ENCODE measurements at regions not wholly inside any gene's neighbourhood (a gene's known extent, or its start where the extent isn't known, plus 50 kb on each side); places are given as distances from the start of the nearest gene placed in this dataset.

DNA sequence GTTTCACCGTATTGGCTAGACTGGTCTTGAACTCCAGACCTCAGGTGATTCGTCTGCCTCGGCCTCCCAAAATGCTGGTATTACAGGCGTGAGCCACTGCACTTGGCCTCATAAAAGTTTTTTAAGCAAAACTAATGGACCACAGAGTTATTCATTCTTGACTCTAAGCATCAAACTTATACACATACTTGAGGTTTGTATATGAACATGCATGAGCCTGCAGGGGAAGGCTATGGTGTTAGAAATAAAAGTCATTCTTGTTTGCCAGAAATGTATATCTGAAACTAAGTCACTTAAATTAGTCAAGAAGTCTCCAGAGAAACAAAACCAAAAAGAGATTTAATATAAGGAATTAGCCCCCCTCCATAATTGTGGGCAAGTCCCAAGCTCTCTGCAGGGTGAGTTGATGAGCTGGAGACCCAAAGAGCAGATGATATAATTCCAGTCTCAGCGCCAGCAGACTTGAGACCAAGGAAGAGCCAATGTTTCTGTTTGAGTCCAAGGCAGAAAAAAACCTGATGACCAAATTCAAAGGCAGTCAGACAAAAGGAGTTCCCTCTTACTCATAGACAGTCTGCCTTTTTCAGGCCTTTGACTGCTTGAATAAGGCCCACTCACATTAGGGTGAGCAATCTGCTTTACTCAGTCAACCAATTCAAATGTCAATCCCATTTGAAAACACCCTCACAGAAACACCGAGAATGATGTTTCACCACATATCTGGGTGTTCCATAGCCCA, 69.0 kb upstream of the DSG1 start:
- intact Hi-C loops (cut with micrococcal nuclease; ENCODE audit: unreplicated experiment): no loop called here

DNA sequence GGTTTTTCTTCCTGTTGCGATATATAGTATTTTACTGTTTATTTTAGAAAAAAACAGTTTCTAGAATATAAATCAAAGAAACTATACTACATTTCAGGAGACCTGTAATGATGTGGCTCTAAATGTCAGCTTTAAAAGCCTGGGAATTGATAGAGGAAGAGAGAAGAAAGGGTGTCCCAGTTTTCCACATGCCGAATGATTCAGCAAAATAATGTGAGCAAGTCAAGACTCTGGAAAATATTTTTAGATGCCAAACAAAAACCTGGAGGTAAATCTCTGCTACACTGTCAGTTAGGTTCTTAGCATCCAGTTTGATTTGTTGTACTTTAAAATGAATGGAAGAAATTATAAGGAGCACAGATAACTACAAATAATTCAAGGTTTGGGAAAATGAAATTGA, 67.1 kb upstream of the DSG1 start:
- Histone ChIP-seq H3K4me2 (ENCODE audit: low read length) (no peak overlapping the region), H2AFZ (ENCODE audit: low read length) (no peak overlapping the region), H3K36me3 (ENCODE audit: insufficient read depth, low read length) (no peaks in the 10 kb centered on the region), H4K20me1 (ENCODE audit: insufficient read depth, low read length) (no peaks in the 10 kb centered on the region), H3K4me1 (ENCODE audit: insufficient read depth, low read length, poor library complexity, severe bottlenecking) (no peaks in the 10 kb centered on the region), H3K9me3 (ENCODE audit: low read length) (no peaks in the 10 kb centered on the region), H3K27ac (ENCODE audit: low read depth, low read length, poor library complexity, severe bottlenecking) (no peak overlapping the region), H3K9me2 (ENCODE audit: insufficient read depth, low read length) (no peaks in the 10 kb centered on the region), H3K4me3 (ENCODE audit: low read depth, low read length, poor library complexity, severe bottlenecking) (no peak overlapping the region), H3K79me2 (ENCODE audit: insufficient read depth, low read depth, low read length) (no peaks in the 10 kb centered on the region)
- BruUV-seq (replicated peaks): no TSS peak
- intact Hi-C loops (cut with micrococcal nuclease; ENCODE audit: unreplicated experiment): no loop called here
- ChIA-PET CTCF (ENCODE audit: unreplicated experiment) (no interaction called here), POLR2A (no interaction called here)
- TF ChIP-seq, protein P1, sequence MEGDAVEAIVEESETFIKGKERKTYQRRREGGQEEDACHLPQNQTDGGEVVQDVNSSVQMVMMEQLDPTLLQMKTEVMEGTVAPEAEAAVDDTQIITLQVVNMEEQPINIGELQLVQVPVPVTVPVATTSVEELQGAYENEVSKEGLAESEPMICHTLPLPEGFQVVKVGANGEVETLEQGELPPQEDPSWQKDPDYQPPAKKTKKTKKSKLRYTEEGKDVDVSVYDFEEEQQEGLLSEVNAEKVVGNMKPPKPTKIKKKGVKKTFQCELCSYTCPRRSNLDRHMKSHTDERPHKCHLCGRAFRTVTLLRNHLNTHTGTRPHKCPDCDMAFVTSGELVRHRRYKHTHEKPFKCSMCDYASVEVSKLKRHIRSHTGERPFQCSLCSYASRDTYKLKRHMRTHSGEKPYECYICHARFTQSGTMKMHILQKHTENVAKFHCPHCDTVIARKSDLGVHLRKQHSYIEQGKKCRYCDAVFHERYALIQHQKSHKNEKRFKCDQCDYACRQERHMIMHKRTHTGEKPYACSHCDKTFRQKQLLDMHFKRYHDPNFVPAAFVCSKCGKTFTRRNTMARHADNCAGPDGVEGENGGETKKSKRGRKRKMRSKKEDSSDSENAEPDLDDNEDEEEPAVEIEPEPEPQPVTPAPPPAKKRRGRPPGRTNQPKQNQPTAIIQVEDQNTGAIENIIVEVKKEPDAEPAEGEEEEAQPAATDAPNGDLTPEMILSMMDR (conservative IDR thresholded peaks at IDR 0.05; ENCODE audit: low read length): no peak
- no peak for TF ChIP-seq EZH2phosphoT487 (IDR thresholded peaks at IDR 0.05; ENCODE audit: borderline replicate concordance, low read depth, low read length)
- no peak for DNase-seq (ENCODE audit: low spot score)

More for the DNA sequence above, 69.0 kb upstream of the DSG1 start:
- POLR2A ChIA-PET: no interaction called here
- Histone ChIP-seq H3K27ac (ENCODE audit: low read depth, low read length, poor library complexity, severe bottlenecking) (no peak overlapping the region), H3K79me2 (ENCODE audit: insufficient read depth, low read depth, low read length) (no peaks in the 10 kb centered on the region), H4K20me1 (ENCODE audit: insufficient read depth, low read length) (no peaks in the 10 kb centered on the region), H3K4me3 (ENCODE audit: low read depth, low read length, poor library complexity, severe bottlenecking) (no peak overlapping the region), H3K9me2 (ENCODE audit: insufficient read depth, low read length) (no peaks in the 10 kb centered on the region), H2AFZ (ENCODE audit: low read length) (no peak overlapping the region), H3K4me2 (ENCODE audit: low read length) (no peak overlapping the region), H3K36me3 (ENCODE audit: insufficient read depth, low read length) (no peaks in the 10 kb centered on the region), H3K4me1 (ENCODE audit: insufficient read depth, low read length, poor library complexity, severe bottlenecking) (no peaks in the 10 kb centered on the region), H3K9me3 (ENCODE audit: low read length) (no peaks in the 10 kb centered on the region)
- CTCF ChIA-PET (ENCODE audit: unreplicated experiment): no interaction called here
- TF ChIP-seq, protein P1 (conservative IDR thresholded peaks at IDR 0.05; ENCODE audit: low read length): no peak
- no peak for TF ChIP-seq EZH2phosphoT487 (IDR thresholded peaks at IDR 0.05; ENCODE audit: borderline replicate concordance, low read depth, low read length)
- no TSS peak for BruUV-seq (replicated peaks)
- no peak for DNase-seq (ENCODE audit: low spot score)

DNA sequence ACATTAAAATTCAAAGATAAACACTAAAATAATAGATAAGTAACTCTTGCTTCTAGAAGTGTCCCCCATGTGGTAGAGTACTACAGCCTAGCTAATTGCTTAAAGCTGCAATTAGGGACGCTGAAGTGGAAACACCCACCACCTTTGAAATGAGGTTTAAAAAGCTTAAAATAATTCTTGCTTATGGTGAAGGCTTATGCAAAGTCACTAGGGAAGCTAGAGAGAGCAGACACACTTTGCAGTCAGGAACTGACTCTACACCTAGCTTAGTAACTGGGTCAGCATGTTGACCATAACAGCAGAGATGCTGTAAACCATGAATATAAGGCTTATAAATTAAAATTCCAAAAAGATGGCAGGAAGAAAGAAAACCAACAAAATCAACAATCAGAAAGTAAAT, 65.4 kb upstream of the DSG1 start:
- no peak overlapping the region for H3K4me2 ChIP-seq (ENCODE audit: low read length)
- intact Hi-C loops (cut with micrococcal nuclease; ENCODE audit: unreplicated experiment): no loop called here
- no TSS peak for BruUV-seq (replicated peaks)
- no peaks in the 10 kb centered on the region for H3K9me2 ChIP-seq (ENCODE audit: insufficient read depth, low read length)
- H3K9me3 ChIP-seq (ENCODE audit: low read length): no peaks in the 10 kb centered on the region
- no peak overlapping the region for H3K4me3 ChIP-seq (ENCODE audit: low read depth, low read length, poor library complexity, severe bottlenecking)
- H3K27ac ChIP-seq (ENCODE audit: low read depth, low read length, poor library complexity, severe bottlenecking): no peak overlapping the region
- H3K79me2 ChIP-seq (ENCODE audit: insufficient read depth, low read depth, low read length): no peaks in the 10 kb centered on the region
- TF ChIP-seq EZH2phosphoT487 (IDR thresholded peaks at IDR 0.05; ENCODE audit: borderline replicate concordance, low read depth, low read length): no peak
- no peaks in the 10 kb centered on the region for H4K20me1 ChIP-seq (ENCODE audit: insufficient read depth, low read length)
- no peaks in the 10 kb centered on the region for H3K36me3 ChIP-seq (ENCODE audit: insufficient read depth, low read length)
- H3K4me1 ChIP-seq (ENCODE audit: insufficient read depth, low read length, poor library complexity, severe bottlenecking): no peaks in the 10 kb centered on the region
- ChIA-PET POLR2A (no interaction called here), CTCF (ENCODE audit: unreplicated experiment) (no interaction called here)
- no peak for DNase-seq (ENCODE audit: low spot score)
- no peak overlapping the region for H2AFZ ChIP-seq (ENCODE audit: low read length)
